Panc1 (cell line): ENCODE measurements at regions not wholly inside any gene's neighbourhood (a gene's known extent, or its start where the extent isn't known, plus 50 kb on each side); places are given as distances from the start of the nearest gene placed in this dataset.

Source experiments
- ATAC-seq: fragments of 200-7000 bp; cut with Tn5 transposase; 2 replicates; pipeline ENCODE4 v1.9.1; 2020; ENCODE audit warnings: mild to moderate bottlenecking, moderate library complexity
- BruUV-seq: library from RNA; stranded (reverse); fragments of 400-500 nt; replicated peaks from 2 replicates; lab custom pipeline; 2021; lab: Mats Ljungman, UMichigan
- CTCF ChIA-PET: fragments of 300-600 bp; sonication (Branson Sonifier 250); formaldehyde crosslinking; loops from one replicate; lab custom pipeline; 2022; ENCODE audit warnings: antibody characterized with exemption; lab: Charles Lee
- POLR2A ChIA-PET: fragments of 300-600 bp; sonication (Branson Sonifier 250); formaldehyde crosslinking; loops from one replicate; lab custom pipeline; 2022; ENCODE audit warnings: antibody characterized with exemption; lab: Charles Lee
- DNase-seq: peaks from one replicate; pipeline ENCODE4 v3.0.0-alpha.2; 2010; ENCODE audit warnings: low read depth, low spot score
- H3K27ac ChIP-seq: 2 replicates; pipeline ENCODE4 v1.5.1; 2011; ENCODE audit warnings: mild to moderate bottlenecking, low read length, inconsistent platforms
- H3K27me3 ChIP-seq: fragments of 200-500 bp; sonication (Bioruptor generic); 2 replicates; pipeline ENCODE4 v1.6.0; 2014; ENCODE audit warnings: low read length, inconsistent platforms; ENCODE audit not compliant: control insufficient read depth, insufficient read depth
- H3K36me3 ChIP-seq: fragments of 200-500 bp; sonication (Bioruptor generic); 2 replicates; pipeline ENCODE4 v1.5.1; 2014; ENCODE audit warnings: inconsistent platforms, mild to moderate bottlenecking, low read length, moderate library complexity; ENCODE audit not compliant: control insufficient read depth, insufficient read depth
- H3K4me1 ChIP-seq: 2 replicates; pipeline ENCODE4 v1.5.1; 2011; ENCODE audit warnings: inconsistent platforms, mild to moderate bottlenecking, low read length, moderate library complexity; ENCODE audit not compliant: control insufficient read depth, insufficient read depth
- H3K4me3 ChIP-seq, 2 experiments: 2 replicates each; pipeline ENCODE4 v1.5.1; 2011 to 2012; ENCODE audit warnings: low read depth in 2 of 2, low read length in 2 of 2, mild to moderate bottlenecking in 2 of 2, inconsistent platforms in 1 of 2, moderate library complexity in 1 of 2
- H3K9me3 ChIP-seq: fragments of 200-500 bp; sonication (Bioruptor generic); 2 replicates; pipeline ENCODE4 v1.5.1; 2014; ENCODE audit warnings: low read depth, mild to moderate bottlenecking, inconsistent platforms, low read length, moderate library complexity; ENCODE audit not compliant: control insufficient read depth, insufficient read depth
- CTCF ChIP-seq: fragments of 450-650 bp; IDR thresholded peaks from 2 replicates; pipeline ENCODE4 v1.5.1; 2017; ENCODE audit warnings: mild to moderate bottlenecking
- POLR2AphosphoS5 ChIP-seq: IDR thresholded peaks from 2 replicates; pipeline ENCODE4 v1.6.1; 2012; ENCODE audit warnings: mild to moderate bottlenecking, low read depth, low read length, moderate library complexity
- REST ChIP-seq, 2 experiments: IDR thresholded peaks; 2 replicates each; pipeline ENCODE4 v1.6.1; 2011 to 2012; ENCODE audit warnings: low read depth in 2 of 2, control low read depth in 1 of 2, low read length in 1 of 2, mild to moderate bottlenecking in 1 of 2, moderate library complexity in 1 of 2; ENCODE audit not compliant: insufficient read depth in 1 of 2
- SIN3A ChIP-seq: IDR thresholded peaks from 2 replicates; pipeline ENCODE4 v1.6.1; 2012; ENCODE audit warnings: low read depth, mild to moderate bottlenecking, low read length, moderate library complexity, borderline replicate concordance; ENCODE audit not compliant: insufficient read depth
- TCF7L2 ChIP-seq: IDR thresholded peaks from 2 replicates; pipeline ENCODE4 v1.6.1; 2011; ENCODE audit warnings: mild to moderate bottlenecking, low read depth, low read length, inconsistent platforms
- in situ Hi-C: cut with HindIII; loops from 2 replicates; pipeline ENCODE4 v1.10.0; 2016; ENCODE audit warnings: low sequenced_read_pairs, low pct_unique_long_range_greater_than_20kb
- intact Hi-C: fragments of 100-400 bp; cut with micrococcal nuclease; formaldehyde crosslinking; loops from one replicate; pipeline ENCODE4 v1.10.0; 2022; ENCODE audit not compliant: unreplicated experiment

GRCh38 chr17:34436607-34437006 is 73.6 kb upstream of the CCL1 start:
- in situ Hi-C loops (no loop called here), intact Hi-C loops (no loop called here)
- Histone ChIP-seq H3K4me3 (no peak overlapping the region), H3K9me3 (no peaks in the 10 kb centered on the region), H3K27ac (no peak overlapping the region), H3K27me3 (peaks cover 25% of the 10 kb centered on the region), H3K4me1 (no peaks in the 10 kb centered on the region), H3K36me3 (no peaks in the 10 kb centered on the region)
- DNase-seq (no peak), ATAC-seq (no peak)
- BruUV-seq: no TSS peak
- POLR2A ChIA-PET: no interaction called here
- CTCF ChIA-PET: interaction anchor here (0.7 kb wide), 1 partner anchor 17 kb away, joined by 3 read pairs; no protein-coding TSS in a partner anchor
- no peak for TF ChIP-seq TCF7L2
- no peak for TF ChIP-seq POLR2AphosphoS5
- no peak for TF ChIP-seq CTCF
- TF ChIP-seq REST (IDR thresholded peaks at IDR 0.05; ENCODE audit: insufficient read depth in 1 of 2, low read depth in 2 of 2, low read length in 1 of 2): no peak
- no peak for TF ChIP-seq SIN3A

- no peak for DNase-seq
- CTCF ChIA-PET: no interaction called here
- TF ChIP-seq SIN3A: no peak
- TF ChIP-seq POLR2AphosphoS5: no peak
- no peak for TF ChIP-seq REST (IDR thresholded peaks at IDR 0.05; ENCODE audit: insufficient read depth in 1 of 2, low read depth in 2 of 2, low read length in 1 of 2)
- peaks cover 21% of the 10 kb centered on the region for H3K27me3 ChIP-seq
- H3K27ac ChIP-seq: no peak overlapping the region
- intact Hi-C loops (no loop called here), in situ Hi-C loops (no loop called here)
- ATAC-seq: no peak
- POLR2A ChIA-PET: no interaction called here
- BruUV-seq: no TSS peak
- no peak overlapping the region for H3K4me3 ChIP-seq
- no peaks in the 10 kb centered on the region for H3K4me1 ChIP-seq
- H3K36me3 ChIP-seq: no peaks in the 10 kb centered on the region
- H3K9me3 ChIP-seq: no peaks in the 10 kb centered on the region
Observed at GRCh38 chr17:34435182-34435928, 72.3 kb upstream of the CCL1 start.
